Uterus (tissue), 3 donors: ENCODE measurements at regions not wholly inside any gene's neighbourhood (a gene's known extent, or its start where the extent isn't known, plus 50 kb on each side); places are given as distances from the start of the nearest gene placed in this dataset.
A peak's percentile ranks its signal among the peaks of the same experiment; 100 is the strongest.

Source experiments
- DNase-seq, 2 donors: peaks; one replicate each; pipeline ENCODE4 v3.0.0-alpha.2; 2019 to 2020
- H3K27ac ChIP-seq, 2 donors: fragments of 200-600 bp; sonication (generic); 1 replicate in 1 of 2; 2 replicates in 1 of 2; pipeline ENCODE4 v1.5.1; 2016 to 2018
- H3K27me3 ChIP-seq, 2 donors: fragments of 200-600 bp; sonication (generic); one replicate each; pipeline ENCODE4 v1.5.1; 2018 to 2019; ENCODE audit warnings: control low read depth in 1 of 2
- H3K36me3 ChIP-seq, 2 donors: fragments of 200-600 bp; sonication (generic); one replicate each; pipeline ENCODE4 v1.5.1; 2019; ENCODE audit warnings: control low read depth in 1 of 2
- H3K4me1 ChIP-seq, 2 donors: fragments of 200-600 bp; sonication (generic); one replicate each; pipeline ENCODE4 v1.5.1; 2018 to 2019; ENCODE audit warnings: control low read depth in 1 of 2
- H3K4me3 ChIP-seq, 2 donors: fragments of 200-600 bp; sonication (generic); 1 replicate in 1 of 2; 2 replicates in 1 of 2; pipeline ENCODE4 v1.5.1; 2018 to 2019; ENCODE audit warnings: mild to moderate bottlenecking in 1 of 2
- H3K9me3 ChIP-seq, 2 donors: fragments of 200-600 bp; sonication (generic); one replicate each; pipeline ENCODE4 v1.5.1; 2019; ENCODE audit warnings: control low read depth in 1 of 2
- POLR2A ChIP-seq, 2 donors: fragments of 450-650 bp; IDR thresholded peaks; one replicate each; pipeline ENCODE4 v1.6.1; 2016; ENCODE audit warnings: antibody characterized with exemption in 2 of 2, mild to moderate bottlenecking in 1 of 2, moderate library complexity in 1 of 2
- intact Hi-C: fragments of 100-400 bp; cut with DNase I; formaldehyde crosslinking; loops from one replicate; pipeline ENCODE4 v1.15.1; 2023; ENCODE audit warnings: low total_unique reads
- TF ChIP-seq, protein P1 (sequence below), 4 experiments: fragments of 200-600 bp in 2 of 4; fragments of 450-650 bp in 2 of 4; sonication (generic) in 2 of 4; IDR thresholded peaks; one replicate each; pipeline ENCODE4 v1.5.1; 2016 to 2019; ENCODE audit warnings: antibody characterized with exemption in 4 of 4, mild to moderate bottlenecking in 2 of 4, moderate library complexity in 1 of 4
- donor health status: DM: yes; HTN: yes; CAD: no.

- Histone ChIP-seq H3K36me3 (no peaks in the 10 kb centered on the region), H3K27me3 (no peaks in the 10 kb centered on the region), H3K9me3 (no peaks in the 10 kb centered on the region), H3K4me3 (peak overlapping the region; percentile 35 to 36), H3K4me1 (no peaks in the 10 kb centered on the region), H3K27ac (peak overlapping the region; percentile 66 to 79)
- intact Hi-C loops, result no loop called here
- DNase-seq, result peak; percentile 13 to 15
- TF ChIP-seq, protein P1, sequence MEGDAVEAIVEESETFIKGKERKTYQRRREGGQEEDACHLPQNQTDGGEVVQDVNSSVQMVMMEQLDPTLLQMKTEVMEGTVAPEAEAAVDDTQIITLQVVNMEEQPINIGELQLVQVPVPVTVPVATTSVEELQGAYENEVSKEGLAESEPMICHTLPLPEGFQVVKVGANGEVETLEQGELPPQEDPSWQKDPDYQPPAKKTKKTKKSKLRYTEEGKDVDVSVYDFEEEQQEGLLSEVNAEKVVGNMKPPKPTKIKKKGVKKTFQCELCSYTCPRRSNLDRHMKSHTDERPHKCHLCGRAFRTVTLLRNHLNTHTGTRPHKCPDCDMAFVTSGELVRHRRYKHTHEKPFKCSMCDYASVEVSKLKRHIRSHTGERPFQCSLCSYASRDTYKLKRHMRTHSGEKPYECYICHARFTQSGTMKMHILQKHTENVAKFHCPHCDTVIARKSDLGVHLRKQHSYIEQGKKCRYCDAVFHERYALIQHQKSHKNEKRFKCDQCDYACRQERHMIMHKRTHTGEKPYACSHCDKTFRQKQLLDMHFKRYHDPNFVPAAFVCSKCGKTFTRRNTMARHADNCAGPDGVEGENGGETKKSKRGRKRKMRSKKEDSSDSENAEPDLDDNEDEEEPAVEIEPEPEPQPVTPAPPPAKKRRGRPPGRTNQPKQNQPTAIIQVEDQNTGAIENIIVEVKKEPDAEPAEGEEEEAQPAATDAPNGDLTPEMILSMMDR (IDR thresholded peaks at IDR 0.05), result no peak
- TF ChIP-seq POLR2A (IDR thresholded peaks at IDR 0.05), result no peak
These were observed 386.9 kb downstream of the FIGN start for GRCh38 chr2:163348857-163349380.

GRCh38 chr2:163347982-163348856 is 387.6 kb downstream of the FIGN start:
- intact Hi-C loops, result no loop called here
- H3K36me3 ChIP-seq, result no peaks in the 10 kb centered on the region
- H3K4me1 ChIP-seq, result no peaks in the 10 kb centered on the region
- no peak for TF ChIP-seq POLR2A (IDR thresholded peaks at IDR 0.05)
- TF ChIP-seq, protein P1 (IDR thresholded peaks at IDR 0.05), result no peak
- H3K9me3 ChIP-seq, result no peaks in the 10 kb centered on the region
- no peaks in the 10 kb centered on the region for H3K27me3 ChIP-seq
- DNase-seq, result peak; percentile 57 to 74
- peak overlapping the region; percentile 35 to 36 for H3K4me3 ChIP-seq
- peak overlapping the region; percentile 66 to 79 for H3K27ac ChIP-seq

DNA sequence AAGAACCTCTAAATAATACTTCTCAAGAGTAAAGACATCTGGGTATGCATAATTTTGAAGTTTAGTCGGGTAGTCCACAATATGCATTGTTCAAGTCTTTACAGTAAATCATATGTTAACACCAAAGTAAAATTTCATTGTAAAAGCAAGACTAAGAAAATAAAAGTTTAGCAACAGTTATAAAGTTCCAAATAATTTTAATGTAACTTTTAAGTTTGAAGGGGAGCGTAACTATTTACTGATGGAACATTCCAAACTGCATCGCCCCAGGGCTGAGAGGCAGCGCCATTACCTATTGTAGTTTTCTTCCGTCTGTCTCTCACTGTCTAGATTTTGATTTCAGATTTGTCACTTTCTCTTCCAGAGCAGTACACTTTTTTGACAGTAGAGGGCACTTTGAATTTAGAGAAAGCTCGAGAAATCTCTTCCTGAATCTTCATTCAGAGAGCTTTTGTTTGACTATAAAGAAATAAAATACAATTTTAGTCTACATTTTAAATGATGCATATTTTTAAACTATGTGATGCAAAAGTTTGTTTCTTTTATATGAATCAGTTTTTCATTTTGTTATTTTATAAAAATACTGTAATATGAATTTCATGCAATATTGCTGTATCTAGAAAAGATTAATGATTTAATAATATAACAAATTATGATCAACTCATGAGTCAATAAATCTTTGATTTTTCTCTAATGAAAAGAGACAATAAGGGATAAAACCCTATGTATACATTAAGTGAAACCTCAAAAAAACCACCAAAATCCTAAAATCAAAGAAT is 389.8 kb downstream of the FIGN start:
- H3K27ac ChIP-seq, result no peak overlapping the region
- no peaks in the 10 kb centered on the region for H3K4me1 ChIP-seq
- intact Hi-C loops, result no loop called here
- no peaks in the 10 kb centered on the region for H3K36me3 ChIP-seq
- H3K27me3 ChIP-seq, result no peaks in the 10 kb centered on the region
- DNase-seq, result no peak
- no peak for TF ChIP-seq POLR2A (IDR thresholded peaks at IDR 0.05)
- TF ChIP-seq, protein P1 (IDR thresholded peaks at IDR 0.05), result peak; percentile 49 to 77 (median 63)
- H3K9me3 ChIP-seq, result no peaks in the 10 kb centered on the region
- H3K4me3 ChIP-seq, result no peak overlapping the region

- Histone ChIP-seq H3K27ac (no peak overlapping the region), H3K27me3 (no peaks in the 10 kb centered on the region), H3K36me3 (no peaks in the 10 kb centered on the region), H3K4me1 (no peaks in the 10 kb centered on the region), H3K4me3 (no peak overlapping the region), H3K9me3 (no peaks in the 10 kb centered on the region)
- intact Hi-C loops, result no loop called here
- TF ChIP-seq, protein P1 (IDR thresholded peaks at IDR 0.05), result no peak
- no peak for TF ChIP-seq POLR2A (IDR thresholded peaks at IDR 0.05)
- DNase-seq, result no peak
These were observed 392.5 kb downstream of the FIGN start for GRCh38 chr2:163343316-163343715.

DNA sequence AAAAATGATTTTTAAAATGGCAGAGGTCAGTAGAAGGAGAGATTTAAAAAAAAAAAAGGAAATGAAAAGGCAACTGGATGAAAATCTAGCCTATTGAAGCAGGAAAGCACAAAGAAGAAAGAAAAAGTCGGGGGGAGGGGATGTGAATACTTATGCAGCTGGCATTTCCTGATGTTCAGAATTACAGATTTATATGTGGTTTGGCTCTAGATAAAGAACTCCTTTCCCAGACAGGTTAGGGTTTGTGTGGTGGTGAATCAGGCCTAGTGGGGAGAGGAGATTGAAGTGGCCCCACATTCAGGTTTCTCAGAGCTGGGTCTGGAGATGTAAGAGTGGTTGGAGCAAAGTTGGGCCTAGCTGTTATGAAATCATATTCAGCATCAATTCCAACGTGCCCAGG is 394.4 kb downstream of the FIGN start:
- Histone ChIP-seq H3K36me3 (no peaks in the 10 kb centered on the region), H3K9me3 (no peaks in the 10 kb centered on the region), H3K27me3 (no peaks in the 10 kb centered on the region), H3K4me1 (no peaks in the 10 kb centered on the region), H3K4me3 (no peak overlapping the region), H3K27ac (no peak overlapping the region)
- no peak for DNase-seq
- intact Hi-C loops, result no loop called here
- TF ChIP-seq POLR2A (IDR thresholded peaks at IDR 0.05), result no peak
- TF ChIP-seq, protein P1 (IDR thresholded peaks at IDR 0.05), result no peak
